Caco-2 (cell line): ENCODE measurements at regions not wholly inside any gene's neighbourhood (a gene's known extent, or its start where the extent isn't known, plus 50 kb on each side); places are given as distances from the start of the nearest gene placed in this dataset.

Experiments
- BruUV-seq: library from RNA; stranded (reverse); fragments of 400-500 nt; replicated peaks from 2 replicates; lab custom pipeline; 2021; lab: Mats Ljungman, UMichigan
- CTCF ChIA-PET: fragments of 300-600 bp; sonication (Branson Sonifier 250); formaldehyde crosslinking; loops from one replicate; lab custom pipeline; 2022; ENCODE audit warnings: antibody characterized with exemption; lab: Charles Lee
- POLR2A ChIA-PET: fragments of 300-600 bp; sonication (Branson Sonifier 250); formaldehyde crosslinking; loops from one replicate; lab custom pipeline; 2022; ENCODE audit warnings: antibody characterized with exemption; lab: Charles Lee
- DNase-seq, 2 experiments: peaks; one replicate each; pipeline versions ENCODE4 v3.0.0 to v3.0.0-alpha.2; 2020 to 2022
- H3K27me3 ChIP-seq: replicated peaks from 2 replicates; pipeline ENCODE4 v1.6.0; 2011; ENCODE audit warnings: low read length; ENCODE audit not compliant: control insufficient read depth, insufficient read depth
- H3K36me3 ChIP-seq: 2 replicates; pipeline ENCODE4 v1.5.1; 2011; ENCODE audit warnings: low read length; ENCODE audit not compliant: control insufficient read depth, insufficient read depth
- H3K4me1 ChIP-seq: fragments of 250-450 bp; sonication (Bioruptor Pico); 2 replicates; pipeline ENCODE4 v1.5.1; 2020; ENCODE audit warnings: mild to moderate bottlenecking
- H3K4me3 ChIP-seq: 2 replicates; pipeline ENCODE4 v1.5.1; 2011; ENCODE audit warnings: low read depth, mild to moderate bottlenecking, control low read depth, low read length
- H3K9me3 ChIP-seq: fragments of 250-450 bp; sonication (Bioruptor Pico); 2 replicates; pipeline ENCODE4 v1.5.1; 2020; ENCODE audit warnings: mild to moderate bottlenecking, moderate library complexity
- H3K27ac Mint-ChIP-seq: one replicate; pipeline ENCODE4 v1.8.0; 2022; ENCODE audit warnings: mixed read lengths; ENCODE audit not compliant: unreplicated experiment
- H3K27me3 Mint-ChIP-seq: one replicate; pipeline ENCODE4 v1.8.0; 2022; ENCODE audit warnings: mixed read lengths; ENCODE audit not compliant: insufficient read depth, unreplicated experiment
- H3K36me3 Mint-ChIP-seq: one replicate; pipeline ENCODE4 v1.8.0; 2022; ENCODE audit warnings: mild to moderate bottlenecking, mixed read lengths; ENCODE audit not compliant: insufficient read depth, unreplicated experiment
- H3K4me1 Mint-ChIP-seq: one replicate; pipeline ENCODE4 v1.8.0; 2022; ENCODE audit warnings: low read depth, mixed read lengths; ENCODE audit not compliant: unreplicated experiment
- H3K4me3 Mint-ChIP-seq: one replicate; pipeline ENCODE4 v1.8.0; 2022; ENCODE audit warnings: mild to moderate bottlenecking, moderate library complexity, mixed read lengths; ENCODE audit not compliant: unreplicated experiment
- H3K9me3 Mint-ChIP-seq: one replicate; pipeline ENCODE4 v1.8.0; 2022; ENCODE audit warnings: mixed read lengths; ENCODE audit not compliant: unreplicated experiment
- intact Hi-C: fragments of 100-400 bp; cut with micrococcal nuclease; formaldehyde crosslinking; loops from one replicate; pipeline ENCODE4 v1.10.0; 2022; ENCODE audit not compliant: unreplicated experiment
- TF ChIP-seq, protein P1 (sequence below), 2 experiments: fragments of 200-600 bp in 1 of 2; IDR thresholded peaks; 1 replicate in 1 of 2; 2 replicates in 1 of 2; pipeline versions ENCODE4 v1.5.1 to v1.8.0; 2011 to 2022; ENCODE audit warnings: antibody characterized with exemption in 1 of 2, control low read depth in 1 of 2, inconsistent platforms in 1 of 2, low read depth in 1 of 2, low read length in 1 of 2, mild to moderate bottlenecking in 1 of 2, moderate library complexity in 1 of 2; ENCODE audit not compliant: insufficient read depth in 1 of 2, severe bottlenecking in 1 of 2, unreplicated experiment in 1 of 2

DNA sequence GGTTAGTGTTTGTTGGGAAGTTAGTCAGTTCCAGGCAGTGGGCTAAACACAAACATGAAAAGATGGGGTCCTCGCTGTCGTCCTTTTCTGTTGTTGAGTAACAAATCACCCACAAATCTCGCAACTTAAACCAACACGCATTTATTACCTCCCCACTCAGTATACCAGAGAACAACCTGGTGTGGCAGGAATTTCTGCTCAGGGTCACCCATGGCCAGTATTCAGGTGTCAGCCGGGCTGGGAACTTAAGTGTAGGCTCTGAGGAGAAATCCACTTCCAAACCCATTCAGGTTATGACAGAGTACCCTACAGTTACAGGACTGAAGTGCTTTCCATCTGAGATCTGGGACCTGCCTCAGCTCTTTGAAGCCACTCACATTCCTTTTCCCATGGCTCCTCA lies 73.6 kb upstream of the SP4 start:
- no peak overlapping the region for H3K27ac Mint-ChIP-seq
- H3K9me3 Mint-ChIP-seq: peaks cover 18% of the 10 kb centered on the region
- H3K4me1 Mint-ChIP-seq: no peaks in the 10 kb centered on the region
- Histone ChIP-seq H3K4me1 (no peaks in the 10 kb centered on the region), H3K36me3 (no peaks in the 10 kb centered on the region), H3K27me3 (no peaks in the 10 kb centered on the region), H3K4me3 (no peak overlapping the region), H3K9me3 (no peaks in the 10 kb centered on the region)
- no peak overlapping the region for H3K4me3 Mint-ChIP-seq
- POLR2A ChIA-PET: no interaction called here
- no peak for DNase-seq
- intact Hi-C loops: no loop called here
- BruUV-seq: no TSS peak
- TF ChIP-seq, protein P1, sequence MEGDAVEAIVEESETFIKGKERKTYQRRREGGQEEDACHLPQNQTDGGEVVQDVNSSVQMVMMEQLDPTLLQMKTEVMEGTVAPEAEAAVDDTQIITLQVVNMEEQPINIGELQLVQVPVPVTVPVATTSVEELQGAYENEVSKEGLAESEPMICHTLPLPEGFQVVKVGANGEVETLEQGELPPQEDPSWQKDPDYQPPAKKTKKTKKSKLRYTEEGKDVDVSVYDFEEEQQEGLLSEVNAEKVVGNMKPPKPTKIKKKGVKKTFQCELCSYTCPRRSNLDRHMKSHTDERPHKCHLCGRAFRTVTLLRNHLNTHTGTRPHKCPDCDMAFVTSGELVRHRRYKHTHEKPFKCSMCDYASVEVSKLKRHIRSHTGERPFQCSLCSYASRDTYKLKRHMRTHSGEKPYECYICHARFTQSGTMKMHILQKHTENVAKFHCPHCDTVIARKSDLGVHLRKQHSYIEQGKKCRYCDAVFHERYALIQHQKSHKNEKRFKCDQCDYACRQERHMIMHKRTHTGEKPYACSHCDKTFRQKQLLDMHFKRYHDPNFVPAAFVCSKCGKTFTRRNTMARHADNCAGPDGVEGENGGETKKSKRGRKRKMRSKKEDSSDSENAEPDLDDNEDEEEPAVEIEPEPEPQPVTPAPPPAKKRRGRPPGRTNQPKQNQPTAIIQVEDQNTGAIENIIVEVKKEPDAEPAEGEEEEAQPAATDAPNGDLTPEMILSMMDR (IDR thresholded peaks at IDR 0.05; ENCODE audit: insufficient read depth in 1 of 2, low read depth in 1 of 2, low read length in 1 of 2, severe bottlenecking in 1 of 2, unreplicated experiment in 1 of 2): no peak
- no peaks in the 10 kb centered on the region for H3K36me3 Mint-ChIP-seq
- CTCF ChIA-PET: no interaction called here
- H3K27me3 Mint-ChIP-seq: no peaks in the 10 kb centered on the region

DNA sequence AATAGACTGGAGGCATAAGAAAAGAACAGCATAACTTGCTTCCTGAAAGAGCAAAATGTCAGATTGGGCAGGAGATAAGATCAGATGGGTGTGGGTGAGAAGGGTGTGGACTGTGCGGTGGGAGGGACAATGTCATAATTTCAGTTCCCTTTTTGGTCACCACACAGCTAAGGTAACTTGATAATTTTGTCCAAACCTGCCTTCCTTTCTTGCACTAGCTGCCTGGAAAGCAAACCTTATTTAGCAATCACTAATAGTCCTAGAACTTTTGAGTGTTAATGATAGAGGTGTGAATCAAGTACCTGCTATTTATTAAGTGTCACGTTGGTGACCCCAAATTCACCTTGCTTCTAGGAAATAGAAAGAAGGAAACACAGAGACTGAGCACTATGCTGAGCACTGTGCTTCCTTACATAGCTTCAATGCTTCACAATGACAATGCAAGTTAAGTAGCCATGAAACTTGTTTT lies 72.4 kb upstream of the SP4 start:
- Mint-ChIP-seq H3K4me3 (no peak overlapping the region), H3K9me3 (peaks cover 18% of the 10 kb centered on the region), H3K27me3 (no peaks in the 10 kb centered on the region), H3K4me1 (peaks cover 2% of the 10 kb centered on the region), H3K27ac (no peak overlapping the region), H3K36me3 (no peaks in the 10 kb centered on the region)
- no peaks in the 10 kb centered on the region for H3K27me3 ChIP-seq
- peaks cover 5% of the 10 kb centered on the region; the same call in 1 of the 2 replicates for H3K9me3 ChIP-seq
- TF ChIP-seq, protein P1 (IDR thresholded peaks at IDR 0.05; ENCODE audit: insufficient read depth in 1 of 2, low read depth in 1 of 2, low read length in 1 of 2, severe bottlenecking in 1 of 2, unreplicated experiment in 1 of 2): no peak
- no peak for DNase-seq
- CTCF ChIA-PET: no interaction called here
- intact Hi-C loops: no loop called here
- H3K4me1 ChIP-seq: peaks cover 4% of the 10 kb centered on the region
- no peaks in the 10 kb centered on the region for H3K36me3 ChIP-seq
- BruUV-seq: no TSS peak
- no peak overlapping the region for H3K4me3 ChIP-seq
- POLR2A ChIA-PET: no interaction called here

DNA sequence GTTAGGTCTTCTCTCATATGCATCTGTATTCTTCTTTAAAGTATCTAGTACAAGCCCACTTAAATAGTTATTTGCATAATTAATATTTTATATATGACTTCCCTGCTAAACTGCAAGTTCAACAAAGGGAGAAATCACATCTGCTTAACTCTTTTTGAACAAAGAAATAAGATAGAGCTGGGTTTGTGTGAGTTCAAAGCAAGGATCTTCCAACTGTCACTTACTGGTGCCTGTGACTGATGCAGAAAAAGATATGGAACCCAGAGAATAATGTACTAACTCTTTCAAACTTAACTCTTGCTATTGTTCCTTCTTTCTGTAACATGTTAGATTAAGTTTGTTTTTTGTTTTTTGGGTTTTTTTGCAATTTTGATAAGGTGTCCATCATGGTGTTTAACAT lies 71.3 kb upstream of the SP4 start:
- intact Hi-C loops: no loop called here
- Mint-ChIP-seq H3K4me1 (peaks cover 13% of the 10 kb centered on the region), H3K36me3 (peaks cover 8% of the 10 kb centered on the region), H3K27ac (no peak overlapping the region), H3K9me3 (peaks cover 29% of the 10 kb centered on the region), H3K4me3 (no peak overlapping the region), H3K27me3 (no peaks in the 10 kb centered on the region)
- no TSS peak for BruUV-seq
- TF ChIP-seq, protein P1 (IDR thresholded peaks at IDR 0.05; ENCODE audit: insufficient read depth in 1 of 2, low read depth in 1 of 2, low read length in 1 of 2, severe bottlenecking in 1 of 2, unreplicated experiment in 1 of 2): no peak
- Histone ChIP-seq H3K4me3 (no peak overlapping the region), H3K9me3 (peaks cover 9% of the 10 kb centered on the region; the same call in 1 of the 2 replicates), H3K27me3 (no peaks in the 10 kb centered on the region), H3K4me1 (peaks cover 12% of the 10 kb centered on the region), H3K36me3 (no peaks in the 10 kb centered on the region)
- ChIA-PET CTCF (no interaction called here), POLR2A (no interaction called here)
- no peak for DNase-seq
